Activated naive CD8-positive, alpha-beta T cell treated with anti-CD3 and anti-CD28 coated beads, Interleukin-2, amount 50 U/mL, for 16 hours (primary cell): ENCODE measurements at regions not wholly inside any gene's neighbourhood (a gene's known extent, or its start where the extent isn't known, plus 50 kb on each side); places are given as distances from the start of the nearest gene placed in this dataset.

Experiments used
- DNase-seq: peaks from one replicate; pipeline ENCODE4 v3.0.0-alpha.2; 2020; ENCODE audit warnings: low read depth, low spot score

- DNase-seq = no peak
These were observed 1144.0 kb downstream of the BRD1 start for GRCh38 chr22:48683640-48684039.

DNA sequence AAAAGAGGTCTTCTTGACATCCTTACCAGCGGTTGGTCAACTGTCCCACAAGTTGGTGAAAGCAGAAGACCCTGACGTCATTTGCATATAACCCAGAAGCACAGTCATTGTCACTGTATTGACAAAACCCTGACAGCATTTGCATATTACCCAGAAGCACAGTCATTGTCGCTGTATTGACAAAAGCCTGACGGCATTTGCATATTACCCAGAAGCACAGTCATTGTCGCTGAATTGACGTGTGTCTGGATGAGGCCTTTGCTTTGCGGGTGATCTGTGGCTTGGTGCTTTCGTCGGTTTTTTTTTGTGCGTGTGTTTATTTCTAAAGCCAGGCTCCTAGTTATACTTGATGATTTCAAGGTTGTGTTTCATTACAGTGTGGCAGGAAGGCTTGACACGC is 1145.2 kb downstream of the BRD1 start:
- DNase-seq = no peak

DNA sequence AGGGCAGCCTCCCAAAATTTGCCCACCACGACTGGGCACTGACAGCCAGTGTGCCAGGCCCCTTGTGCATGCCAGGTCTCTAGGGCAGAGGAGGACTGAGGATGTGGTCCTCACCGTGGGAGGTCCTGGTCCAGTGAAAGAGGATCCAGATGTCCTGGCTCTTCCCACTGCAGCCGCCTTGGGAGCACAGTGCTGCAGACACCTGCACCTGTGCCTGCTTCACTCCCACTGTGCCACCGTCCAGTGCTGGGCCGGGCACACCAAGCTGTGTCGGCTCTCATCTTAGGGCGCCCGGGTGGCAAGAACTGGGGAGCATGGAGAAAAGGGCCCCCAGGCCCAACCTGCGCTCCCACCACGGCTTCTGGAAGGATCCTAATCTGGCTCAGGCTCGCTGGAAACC is 1147.1 kb downstream of the BRD1 start:
- DNase-seq = no peak

DNA sequence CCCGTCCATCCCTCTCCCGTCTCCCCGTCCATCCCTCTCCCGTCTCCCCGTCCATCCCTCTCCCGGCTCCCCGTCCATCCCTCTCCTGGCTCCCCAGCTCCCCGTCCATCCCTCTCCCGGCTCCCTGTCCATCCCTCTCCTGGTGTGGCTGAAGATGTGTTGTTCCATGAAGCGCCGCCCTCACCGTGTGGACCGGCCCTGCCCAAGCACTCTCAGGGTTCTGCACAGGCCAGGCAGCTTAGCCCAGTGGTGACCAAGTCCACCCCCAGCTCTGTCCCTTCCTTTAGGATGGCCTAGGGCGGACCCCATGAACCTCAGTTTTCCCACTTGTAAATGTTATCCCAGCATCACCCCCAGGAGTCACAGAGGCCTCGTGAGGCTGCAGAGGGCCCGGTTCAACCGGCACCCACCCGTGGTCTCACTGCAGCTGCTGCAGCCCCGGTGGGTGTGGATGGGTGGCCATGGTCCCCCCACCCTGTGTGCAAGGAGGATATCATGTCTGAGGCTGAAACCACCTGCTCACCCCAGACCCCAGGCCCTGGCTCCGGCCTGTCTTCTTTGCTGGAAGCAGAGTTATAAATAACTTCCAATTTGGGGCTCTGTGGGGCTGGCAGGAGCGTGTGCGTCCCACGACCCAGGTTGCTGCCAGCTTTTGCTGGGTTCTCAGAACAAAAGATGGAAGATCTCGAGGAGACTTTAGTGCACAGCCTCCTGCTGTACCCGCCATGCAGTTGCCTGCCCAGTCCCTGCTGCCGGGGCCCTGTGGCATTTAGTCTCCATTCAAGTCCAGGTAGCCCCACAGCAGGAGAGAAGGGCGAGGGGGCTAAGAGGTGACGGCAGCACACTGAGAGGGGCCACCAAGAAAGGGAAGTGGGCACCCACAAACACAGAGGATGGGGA is 1147.8 kb downstream of the BRD1 start:
- DNase-seq = no peak

DNA sequence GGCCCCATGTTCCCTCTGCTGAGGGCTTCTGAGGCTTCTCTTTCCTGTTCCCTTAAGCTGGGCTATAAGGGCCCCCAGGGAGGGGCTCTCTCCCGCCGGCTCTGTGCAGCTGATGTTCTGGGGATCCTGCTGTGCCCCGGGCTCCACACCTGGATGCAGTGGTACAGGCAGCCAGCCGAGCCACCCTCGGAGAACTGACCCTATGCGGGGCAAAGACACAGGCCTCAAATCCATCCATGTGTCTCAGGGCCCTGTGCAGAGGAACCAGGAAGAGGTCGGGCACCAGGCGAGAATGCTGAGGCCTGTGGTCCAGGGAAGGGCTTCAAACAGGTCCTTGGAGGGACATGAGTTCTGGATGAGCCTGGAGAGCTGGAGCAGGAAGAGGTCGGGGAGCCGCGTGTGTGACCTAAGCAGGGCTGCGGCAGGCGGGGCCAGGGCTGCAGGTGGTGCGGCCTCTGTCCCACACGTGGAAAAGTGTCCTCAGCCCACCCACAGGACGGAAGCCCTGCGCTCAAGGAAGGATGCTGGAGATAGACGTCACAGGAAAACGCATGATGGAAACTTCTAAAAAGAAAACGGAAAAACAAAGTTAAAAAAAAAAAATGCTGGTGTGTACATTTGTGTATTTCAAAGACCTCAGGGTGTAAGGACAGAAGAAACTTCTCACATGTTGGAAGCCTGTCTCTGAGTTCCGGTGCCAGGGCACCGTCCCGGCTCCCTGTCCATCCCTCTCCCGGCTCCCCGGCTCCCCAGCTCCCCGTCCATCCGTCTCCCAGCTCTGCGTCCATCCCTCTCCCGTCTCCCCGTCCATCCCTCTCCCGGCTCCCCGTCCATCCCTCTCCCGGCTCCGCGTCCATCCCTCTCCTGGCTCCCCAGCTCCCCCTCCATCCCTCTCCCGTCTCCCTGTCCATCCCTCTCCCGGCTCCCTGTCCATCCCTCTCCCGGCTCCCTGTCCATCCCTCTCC is 1149.2 kb downstream of the BRD1 start:
- DNase-seq = no peak

- DNase-seq = no peak
These were observed 1150.1 kb downstream of the BRD1 start for GRCh38 chr22:48677621-48678020.

DNA sequence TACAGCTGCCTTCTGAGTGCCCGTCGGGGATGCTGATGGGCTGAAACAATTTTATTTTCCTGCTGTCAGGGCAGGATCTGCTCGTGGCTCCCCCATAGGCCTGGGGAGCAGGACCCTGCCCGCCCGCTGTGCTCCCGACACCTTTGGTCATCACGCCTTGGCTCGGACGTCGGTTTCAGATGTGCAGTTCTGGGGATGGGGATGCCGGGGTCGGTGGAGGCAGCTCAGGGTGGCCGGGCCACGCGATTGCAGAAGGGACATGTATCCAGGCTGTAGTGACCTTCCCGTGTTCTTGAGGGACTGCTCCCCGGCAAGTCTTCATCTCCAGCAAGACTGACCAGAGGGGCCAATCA is 1150.5 kb downstream of the BRD1 start:
- no peak for DNase-seq

DNA sequence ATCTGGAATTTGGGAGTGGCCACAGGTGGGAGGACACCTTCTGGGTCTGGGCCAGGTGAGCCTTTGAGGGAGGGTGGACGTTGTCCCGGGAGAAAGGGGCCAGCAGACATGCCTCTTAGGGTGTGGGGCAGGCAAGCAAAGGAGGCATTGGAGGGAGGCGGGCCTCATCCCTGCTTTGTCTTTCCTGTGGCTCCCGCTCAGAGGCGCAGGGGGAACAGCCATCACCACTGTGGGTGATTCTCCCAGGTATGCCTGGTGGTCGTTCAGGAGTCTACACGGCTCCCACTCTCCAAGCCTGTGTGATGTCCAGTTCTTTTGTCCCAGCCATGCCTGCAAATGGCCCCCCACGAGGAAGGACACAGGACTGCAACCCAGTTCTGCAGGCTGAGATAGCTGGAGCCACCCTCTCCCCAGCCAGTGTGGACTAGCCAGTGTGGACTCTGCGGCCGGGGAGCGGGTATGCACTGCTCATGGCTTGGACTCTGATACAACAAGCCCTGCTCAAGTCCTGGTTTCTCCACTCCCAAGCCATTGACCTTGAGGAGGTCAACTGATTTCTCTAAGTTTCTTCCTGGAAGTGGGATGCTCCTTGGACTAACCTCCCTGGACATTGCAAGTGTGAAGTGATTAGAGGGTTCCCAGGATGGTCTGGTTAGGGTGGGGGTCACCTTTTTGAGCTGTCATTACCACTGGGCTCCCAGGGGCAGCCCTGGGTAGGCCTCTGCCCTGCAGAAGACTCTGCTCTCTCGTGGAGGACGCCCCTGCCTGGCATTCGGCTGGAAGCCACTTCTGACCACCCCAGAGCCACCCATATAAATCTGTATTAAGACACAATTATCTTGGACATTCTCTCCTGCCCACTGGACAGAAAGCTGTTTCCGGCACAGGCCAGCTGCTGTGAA is 1151.2 kb downstream of the BRD1 start:
- no peak for DNase-seq

DNA sequence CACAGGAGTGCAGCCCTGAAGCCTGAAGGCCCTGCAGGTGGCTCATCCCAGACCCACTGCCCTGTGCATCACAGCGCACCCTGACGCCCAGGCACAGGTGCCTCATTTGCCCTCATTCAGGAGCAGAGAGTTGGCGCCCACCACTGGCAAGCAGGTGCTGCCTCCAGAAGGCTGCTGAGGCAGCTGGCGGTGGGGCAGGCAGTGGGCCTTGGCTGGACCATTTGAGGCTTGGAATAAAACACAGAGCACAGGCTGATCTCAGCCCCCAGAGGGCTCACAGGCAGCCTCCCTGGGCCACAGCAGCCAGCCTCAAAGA is 1151.9 kb downstream of the BRD1 start:
- no peak for DNase-seq

GRCh38 chr22:48675141-48675829 is 1152.4 kb downstream of the BRD1 start:
- no peak for DNase-seq

GRCh38 chr22:48673806-48674500 is 1153.7 kb downstream of the BRD1 start:
- no peak for DNase-seq

DNA sequence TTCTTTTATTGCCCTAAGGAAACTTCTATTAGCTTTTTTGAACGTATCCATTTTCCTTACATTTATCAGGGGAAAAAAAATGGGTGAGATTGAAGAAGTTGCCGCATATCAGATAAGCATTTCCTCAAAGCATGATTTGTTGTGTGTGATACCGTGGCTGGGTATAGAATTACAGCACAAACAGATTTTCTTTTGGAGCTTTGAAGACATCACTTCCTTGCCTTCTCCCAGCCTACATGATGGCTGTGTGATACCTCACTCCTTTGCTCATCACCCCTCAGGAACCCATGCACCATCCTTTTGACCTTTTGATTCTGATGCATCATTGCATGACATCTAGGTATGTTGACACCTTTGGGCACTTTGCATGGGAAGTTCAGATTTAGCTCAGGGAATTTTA is 1155.3 kb downstream of the BRD1 start:
- no peak for DNase-seq

GRCh38 chr22:48670731-48671130 is 1156.9 kb downstream of the BRD1 start:
- no peak for DNase-seq

GRCh38 chr22:48669986-48670716 is 1157.5 kb downstream of the BRD1 start:
- no peak for DNase-seq

GRCh38 chr22:48669226-48669625 is 1158.4 kb downstream of the BRD1 start:
- DNase-seq = no peak

GRCh38 chr22:48667289-48667688 is 1160.4 kb downstream of the BRD1 start:
- DNase-seq = no peak

- no peak for DNase-seq
These were observed 1161.1 kb downstream of the BRD1 start for GRCh38 chr22:48666620-48667019.

DNA sequence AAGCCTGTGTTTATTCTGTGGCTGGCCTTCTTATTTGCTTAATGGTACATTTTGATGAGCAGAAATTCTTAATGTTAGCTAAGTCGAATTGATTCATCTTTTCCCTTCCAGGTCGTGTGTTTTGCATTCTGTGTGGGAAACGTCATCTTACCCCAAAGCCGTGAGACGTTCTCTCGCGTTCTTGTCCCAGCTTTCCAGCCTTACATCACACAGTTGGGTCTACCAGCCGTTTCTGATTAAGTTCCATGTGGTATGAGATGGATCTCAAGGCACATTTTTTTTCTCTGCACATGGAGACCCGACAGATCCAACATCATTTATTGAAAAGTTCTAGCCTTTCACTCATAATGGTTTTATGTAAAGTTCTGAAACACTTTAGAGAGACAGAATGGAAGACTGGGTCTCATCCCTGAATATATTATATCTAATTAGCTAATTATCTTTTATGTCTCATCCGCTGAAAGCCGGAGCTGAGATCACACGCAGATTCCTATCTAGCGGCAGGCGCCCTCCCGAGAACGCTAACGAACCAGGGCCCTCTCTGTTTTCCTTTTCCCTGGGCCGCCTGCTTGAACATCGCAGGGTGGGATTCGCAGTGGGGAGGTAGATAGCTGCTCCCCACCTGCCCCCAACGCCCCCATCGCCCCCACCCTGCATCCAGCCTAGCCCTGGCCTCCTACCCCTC is 1162.2 kb downstream of the BRD1 start:
- DNase-seq = no peak

DNA sequence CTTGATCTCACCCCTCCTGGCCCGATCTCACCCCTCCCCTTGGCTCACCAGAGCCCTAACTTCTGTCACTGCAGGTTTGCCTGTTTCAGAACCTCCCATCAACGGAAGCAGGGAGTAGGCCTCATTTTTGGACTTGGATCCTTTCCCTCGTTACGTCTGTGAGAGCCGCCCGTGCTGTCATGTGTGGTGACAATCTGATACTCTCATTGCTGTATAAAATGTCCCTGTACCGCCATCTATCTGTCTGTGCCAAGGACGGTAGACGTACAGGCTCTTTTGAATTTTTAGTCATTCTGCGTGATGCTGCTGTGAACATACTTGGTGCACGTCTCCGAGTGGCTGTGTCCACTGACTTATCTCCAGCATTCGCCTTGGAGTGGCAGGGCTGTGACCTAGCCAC is 1163.1 kb downstream of the BRD1 start:
- DNase-seq = no peak
